ENCODE measurements at regions not wholly inside any gene's neighbourhood (a gene's known extent, or its start where the extent isn't known, plus 50 kb on each side); places are given as distances from the start of the nearest gene placed in this dataset.

- TF ChIP-seq CTCF (conservative IDR thresholded peaks at IDR 0.05 in 1 of 2, IDR thresholded peaks at IDR 0.05 in 1 of 2; ENCODE audit: low read depth in 1 of 2, low read length in 2 of 2) (no peak), EZH2 (IDR thresholded peaks at IDR 0.05; ENCODE audit: low read length, missing control alignments) (no peak)
Measured at GRCh38 chr12:115506822-115507559, 770.5 kb downstream of the MED13L start.

Data from fibroblast of lung (primary cell).